ENCODE measurements at regions not wholly inside any gene's neighbourhood (a gene's known extent, or its start where the extent isn't known, plus 50 kb on each side); places are given as distances from the start of the nearest gene placed in this dataset.

GRCh38 chr5:142411656-142412425, 87.0 kb upstream of the SPRY4 start:
- no peak for TF ChIP-seq CTCF (IDR thresholded peaks at IDR 0.05; ENCODE audit: low read depth, low read length, missing control alignments)
- H3K4me3 ChIP-seq (ENCODE audit: low read depth, low read length): no peak overlapping the region
- DNase-seq (ENCODE audit: low read depth): no peak

- no peak overlapping the region for H3K4me3 ChIP-seq (ENCODE audit: low read depth, low read length)
- no peak for DNase-seq (ENCODE audit: low read depth)
- TF ChIP-seq CTCF (IDR thresholded peaks at IDR 0.05; ENCODE audit: low read depth, low read length, missing control alignments): no peak
Observed at GRCh38 chr5:142411103-142411502, 86.3 kb upstream of the SPRY4 start.

- no peak overlapping the region for H3K4me3 ChIP-seq (ENCODE audit: low read depth, low read length)
- TF ChIP-seq CTCF (IDR thresholded peaks at IDR 0.05; ENCODE audit: low read depth, low read length, missing control alignments): no peak
- no peak for DNase-seq (ENCODE audit: low read depth)
Observed at GRCh38 chr5:142408981-142409481, 84.2 kb upstream of the SPRY4 start.

- H3K4me3 ChIP-seq (ENCODE audit: low read depth, low read length): no peak overlapping the region
- TF ChIP-seq CTCF (IDR thresholded peaks at IDR 0.05; ENCODE audit: low read depth, low read length, missing control alignments): no peak
- no peak for DNase-seq (ENCODE audit: low read depth)
Observed at GRCh38 chr5:142408536-142408935, 83.7 kb upstream of the SPRY4 start.

- DNase-seq (ENCODE audit: low read depth): no peak
- TF ChIP-seq CTCF (IDR thresholded peaks at IDR 0.05; ENCODE audit: low read depth, low read length, missing control alignments): no peak
- H3K4me3 ChIP-seq (ENCODE audit: low read depth, low read length): no peak overlapping the region
Observed at GRCh38 chr5:142405814-142406395, 81.1 kb upstream of the SPRY4 start.

- no peak overlapping the region for H3K4me3 ChIP-seq (ENCODE audit: low read depth, low read length)
- DNase-seq (ENCODE audit: low read depth): no peak
- no peak for TF ChIP-seq CTCF (IDR thresholded peaks at IDR 0.05; ENCODE audit: low read depth, low read length, missing control alignments)
Observed at GRCh38 chr5:142405023-142405422, 80.2 kb upstream of the SPRY4 start.
